ENCODE measurements at regions not wholly inside any gene's neighbourhood (a gene's known extent, or its start where the extent isn't known, plus 50 kb on each side); places are given as distances from the start of the nearest gene placed in this dataset.
"Not testable (repeated sequence)": the region's sequence is repeated elsewhere in the genome, so short reads cannot be mapped to it uniquely, and the experiment has no call there.

- no peak overlapping the region for H3K4me3 ChIP-seq (ENCODE audit: control insufficient read depth, low read depth, low read length)
- no peak for DNase-seq (ENCODE audit: low read depth)
- TF ChIP-seq, protein P1, sequence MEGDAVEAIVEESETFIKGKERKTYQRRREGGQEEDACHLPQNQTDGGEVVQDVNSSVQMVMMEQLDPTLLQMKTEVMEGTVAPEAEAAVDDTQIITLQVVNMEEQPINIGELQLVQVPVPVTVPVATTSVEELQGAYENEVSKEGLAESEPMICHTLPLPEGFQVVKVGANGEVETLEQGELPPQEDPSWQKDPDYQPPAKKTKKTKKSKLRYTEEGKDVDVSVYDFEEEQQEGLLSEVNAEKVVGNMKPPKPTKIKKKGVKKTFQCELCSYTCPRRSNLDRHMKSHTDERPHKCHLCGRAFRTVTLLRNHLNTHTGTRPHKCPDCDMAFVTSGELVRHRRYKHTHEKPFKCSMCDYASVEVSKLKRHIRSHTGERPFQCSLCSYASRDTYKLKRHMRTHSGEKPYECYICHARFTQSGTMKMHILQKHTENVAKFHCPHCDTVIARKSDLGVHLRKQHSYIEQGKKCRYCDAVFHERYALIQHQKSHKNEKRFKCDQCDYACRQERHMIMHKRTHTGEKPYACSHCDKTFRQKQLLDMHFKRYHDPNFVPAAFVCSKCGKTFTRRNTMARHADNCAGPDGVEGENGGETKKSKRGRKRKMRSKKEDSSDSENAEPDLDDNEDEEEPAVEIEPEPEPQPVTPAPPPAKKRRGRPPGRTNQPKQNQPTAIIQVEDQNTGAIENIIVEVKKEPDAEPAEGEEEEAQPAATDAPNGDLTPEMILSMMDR (conservative IDR thresholded peaks at IDR 0.05; ENCODE audit: control insufficient read depth, insufficient read depth, low read depth, low read length) = no peak
Measured at GRCh38 chr4:125231661-125232060, 83.1 kb upstream of the FAT4 start.

- TF ChIP-seq, protein P1 (conservative IDR thresholded peaks at IDR 0.05; ENCODE audit: control insufficient read depth, insufficient read depth, low read depth, low read length) = no peak
Measured at GRCh38 chr4:125229596-125230058, 85.1 kb upstream of the FAT4 start.

GRCh38 chr4:125225806-125226205 lies 88.9 kb upstream of the FAT4 start:
- TF ChIP-seq, protein P1 (conservative IDR thresholded peaks at IDR 0.05; ENCODE audit: control insufficient read depth, insufficient read depth, low read depth, low read length) = no peak
- no peak for DNase-seq (ENCODE audit: low read depth)
- no peak overlapping the region for H3K4me3 ChIP-seq (ENCODE audit: control insufficient read depth, low read depth, low read length)

More at GRCh38 chr4:125229596-125230058, 85.1 kb upstream of the FAT4 start:
- DNase-seq (ENCODE audit: low read depth) = no peak
- H3K4me3 ChIP-seq (ENCODE audit: control insufficient read depth, low read depth, low read length) = no peak overlapping the region

- TF ChIP-seq, protein P1 (conservative IDR thresholded peaks at IDR 0.05; ENCODE audit: control insufficient read depth, insufficient read depth, low read depth, low read length) = no peak
- no peak overlapping the region for H3K4me3 ChIP-seq (ENCODE audit: control insufficient read depth, low read depth, low read length)
- DNase-seq (ENCODE audit: low read depth) = no peak
Measured at GRCh38 chr4:125200556-125200955, 114.2 kb upstream of the FAT4 start.

DNA sequence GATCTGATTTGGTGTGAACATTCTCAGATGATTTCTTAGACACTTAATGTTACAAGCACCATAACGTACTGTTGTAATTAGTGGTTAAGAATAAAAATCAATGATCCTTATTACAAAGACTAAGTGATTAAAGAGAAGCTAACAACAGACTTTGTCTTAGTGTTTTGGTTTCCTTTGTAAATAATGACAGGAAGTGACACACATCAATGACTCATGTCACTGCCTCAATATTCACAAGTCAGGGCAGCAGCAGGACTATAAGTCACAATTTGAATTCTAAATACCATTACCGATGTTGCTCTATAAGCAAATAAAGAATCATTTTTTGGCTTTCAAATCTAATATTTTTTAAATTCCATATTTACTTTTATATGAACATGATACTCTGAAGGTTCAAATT lies 115.8 kb upstream of the FAT4 start:
- H3K4me3 ChIP-seq (ENCODE audit: control insufficient read depth, low read depth, low read length) = no peak overlapping the region
- TF ChIP-seq, protein P1 (conservative IDR thresholded peaks at IDR 0.05; ENCODE audit: control insufficient read depth, insufficient read depth, low read depth, low read length) = no peak
- DNase-seq (ENCODE audit: low read depth) = peak; percentile 49

- not testable (repeated sequence) for H3K4me3 ChIP-seq (ENCODE audit: control insufficient read depth, low read depth, low read length); DNase-seq (ENCODE audit: low read depth)
Measured at GRCh38 chr4:125191874-125192459, 122.8 kb upstream of the FAT4 start.

- TF ChIP-seq, protein P1 (conservative IDR thresholded peaks at IDR 0.05; ENCODE audit: control insufficient read depth, insufficient read depth, low read depth, low read length) = no peak
- DNase-seq (ENCODE audit: low read depth) = peak; percentile 88
Measured at GRCh38 chr4:125191232-125191631, 123.5 kb upstream of the FAT4 start.

More at GRCh38 chr4:125191232-125191631, 123.5 kb upstream of the FAT4 start:
- H3K4me3 ChIP-seq (ENCODE audit: control insufficient read depth, low read depth, low read length) = no peak overlapping the region
